ENCODE measurements at regions not wholly inside any gene's neighbourhood (a gene's known extent, or its start where the extent isn't known, plus 50 kb on each side); places are given as distances from the start of the nearest gene placed in this dataset.

DNA sequence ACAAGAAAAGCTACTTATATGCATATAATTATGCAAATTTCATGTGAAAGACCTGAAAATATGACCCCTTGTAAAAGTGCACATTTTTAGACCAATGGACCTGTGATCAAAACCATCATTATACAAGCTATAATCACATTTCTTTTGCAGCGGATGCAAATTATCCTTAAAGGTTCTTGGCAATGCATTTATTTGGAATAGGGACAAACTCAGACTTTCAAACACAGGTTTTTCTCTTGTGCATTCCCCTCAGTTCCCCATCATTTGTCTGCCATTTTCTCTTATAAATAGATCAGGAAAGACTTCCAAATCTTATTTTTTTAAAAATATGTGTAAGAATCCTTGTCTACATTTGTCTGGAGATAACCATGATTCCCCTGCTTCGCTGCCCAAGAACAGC lies 954.2 kb upstream of the NRXN1 start:
- no peak for TF ChIP-seq POLR2A (IDR thresholded peaks at IDR 0.05)
- TF ChIP-seq, protein P1, sequence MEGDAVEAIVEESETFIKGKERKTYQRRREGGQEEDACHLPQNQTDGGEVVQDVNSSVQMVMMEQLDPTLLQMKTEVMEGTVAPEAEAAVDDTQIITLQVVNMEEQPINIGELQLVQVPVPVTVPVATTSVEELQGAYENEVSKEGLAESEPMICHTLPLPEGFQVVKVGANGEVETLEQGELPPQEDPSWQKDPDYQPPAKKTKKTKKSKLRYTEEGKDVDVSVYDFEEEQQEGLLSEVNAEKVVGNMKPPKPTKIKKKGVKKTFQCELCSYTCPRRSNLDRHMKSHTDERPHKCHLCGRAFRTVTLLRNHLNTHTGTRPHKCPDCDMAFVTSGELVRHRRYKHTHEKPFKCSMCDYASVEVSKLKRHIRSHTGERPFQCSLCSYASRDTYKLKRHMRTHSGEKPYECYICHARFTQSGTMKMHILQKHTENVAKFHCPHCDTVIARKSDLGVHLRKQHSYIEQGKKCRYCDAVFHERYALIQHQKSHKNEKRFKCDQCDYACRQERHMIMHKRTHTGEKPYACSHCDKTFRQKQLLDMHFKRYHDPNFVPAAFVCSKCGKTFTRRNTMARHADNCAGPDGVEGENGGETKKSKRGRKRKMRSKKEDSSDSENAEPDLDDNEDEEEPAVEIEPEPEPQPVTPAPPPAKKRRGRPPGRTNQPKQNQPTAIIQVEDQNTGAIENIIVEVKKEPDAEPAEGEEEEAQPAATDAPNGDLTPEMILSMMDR (IDR thresholded peaks at IDR 0.05): no peak

Data from Peyer's patch (tissue), 4 donors.